ENCODE measurements at regions not wholly inside any gene's neighbourhood (a gene's known extent, or its start where the extent isn't known, plus 50 kb on each side); places are given as distances from the start of the nearest gene placed in this dataset.
A peak's percentile ranks its signal among the peaks of the same experiment; 100 is the strongest.

DNA sequence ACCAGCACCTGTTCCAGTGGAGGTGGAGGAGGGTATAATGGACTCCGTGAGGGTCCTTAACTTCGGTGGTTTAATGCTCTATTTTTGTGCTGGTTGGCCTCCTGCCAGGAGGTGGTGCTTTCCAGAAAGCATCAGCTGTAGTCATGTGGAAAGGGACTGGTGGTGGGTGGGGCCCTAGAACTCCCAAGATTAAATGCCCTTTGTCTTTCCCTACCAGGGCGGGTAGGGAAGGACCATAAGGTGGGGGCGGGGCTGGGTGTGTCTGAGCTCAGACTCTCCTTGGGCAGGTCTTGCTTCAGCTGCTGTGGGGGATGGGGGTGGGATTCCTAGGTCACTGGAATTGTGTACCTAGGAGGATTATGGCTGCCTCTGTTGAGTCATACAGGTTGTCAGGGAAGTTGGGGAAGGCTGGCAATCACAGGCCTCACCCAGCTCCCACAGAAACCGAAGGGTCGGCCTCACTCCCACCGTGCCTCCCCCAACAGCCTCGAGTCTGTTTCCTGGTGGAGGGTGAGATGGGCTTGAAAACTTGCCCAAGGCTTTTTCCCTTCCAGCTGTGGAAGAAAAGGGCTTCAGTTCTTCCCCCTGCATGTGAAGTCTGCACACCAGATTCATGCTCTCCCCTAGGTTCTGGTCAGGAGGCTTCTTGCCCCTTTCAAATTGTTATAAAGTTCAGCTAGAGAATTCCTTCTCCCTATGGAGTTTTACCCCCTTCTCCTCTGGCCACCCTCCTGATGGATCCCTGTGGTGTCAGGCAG lies 60.3 kb upstream of the CLDN10 start:
- no peak for DNase-seq (ENCODE audit: low read depth)
- H3K4me3 ChIP-seq (ENCODE audit: low read depth, low read length), result no peak overlapping the region
- TF ChIP-seq, protein P1, sequence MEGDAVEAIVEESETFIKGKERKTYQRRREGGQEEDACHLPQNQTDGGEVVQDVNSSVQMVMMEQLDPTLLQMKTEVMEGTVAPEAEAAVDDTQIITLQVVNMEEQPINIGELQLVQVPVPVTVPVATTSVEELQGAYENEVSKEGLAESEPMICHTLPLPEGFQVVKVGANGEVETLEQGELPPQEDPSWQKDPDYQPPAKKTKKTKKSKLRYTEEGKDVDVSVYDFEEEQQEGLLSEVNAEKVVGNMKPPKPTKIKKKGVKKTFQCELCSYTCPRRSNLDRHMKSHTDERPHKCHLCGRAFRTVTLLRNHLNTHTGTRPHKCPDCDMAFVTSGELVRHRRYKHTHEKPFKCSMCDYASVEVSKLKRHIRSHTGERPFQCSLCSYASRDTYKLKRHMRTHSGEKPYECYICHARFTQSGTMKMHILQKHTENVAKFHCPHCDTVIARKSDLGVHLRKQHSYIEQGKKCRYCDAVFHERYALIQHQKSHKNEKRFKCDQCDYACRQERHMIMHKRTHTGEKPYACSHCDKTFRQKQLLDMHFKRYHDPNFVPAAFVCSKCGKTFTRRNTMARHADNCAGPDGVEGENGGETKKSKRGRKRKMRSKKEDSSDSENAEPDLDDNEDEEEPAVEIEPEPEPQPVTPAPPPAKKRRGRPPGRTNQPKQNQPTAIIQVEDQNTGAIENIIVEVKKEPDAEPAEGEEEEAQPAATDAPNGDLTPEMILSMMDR (IDR thresholded peaks at IDR 0.05; ENCODE audit: control insufficient read depth, extremely low read depth, insufficient read depth), result no peak

DNA sequence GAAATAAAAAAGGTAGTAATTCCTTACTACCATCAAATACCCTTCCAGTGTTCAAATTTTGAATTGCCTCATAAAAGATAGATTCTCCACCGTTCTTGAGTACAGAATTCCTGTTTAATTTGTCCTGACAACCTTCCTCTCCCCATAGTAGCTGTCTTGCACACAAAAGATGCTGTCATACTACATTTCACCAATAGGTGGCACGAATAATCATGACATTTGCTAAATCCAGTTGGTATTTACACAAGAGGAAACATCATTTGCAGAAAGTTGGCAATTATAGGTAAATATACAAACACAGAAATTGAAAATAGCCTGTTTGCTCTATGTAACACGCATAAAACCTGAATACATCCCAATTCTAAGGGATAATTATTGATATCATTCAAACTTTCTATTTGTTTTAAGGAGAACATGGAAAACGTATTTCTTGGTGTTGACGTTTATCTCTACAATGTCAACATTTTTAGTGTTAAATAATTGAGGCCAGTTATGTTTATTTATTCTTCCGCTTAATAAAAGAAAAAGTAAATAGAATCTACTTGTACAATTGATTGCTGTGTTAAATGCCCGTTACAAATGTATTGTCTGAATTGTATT lies 58.3 kb upstream of the CLDN10 start:
- no peak overlapping the region for H3K4me3 ChIP-seq (ENCODE audit: low read depth, low read length)
- TF ChIP-seq, protein P1 (IDR thresholded peaks at IDR 0.05; ENCODE audit: control insufficient read depth, extremely low read depth, insufficient read depth), result peak; percentile 64
- peak; percentile 71 for DNase-seq (ENCODE audit: low read depth)

DNA sequence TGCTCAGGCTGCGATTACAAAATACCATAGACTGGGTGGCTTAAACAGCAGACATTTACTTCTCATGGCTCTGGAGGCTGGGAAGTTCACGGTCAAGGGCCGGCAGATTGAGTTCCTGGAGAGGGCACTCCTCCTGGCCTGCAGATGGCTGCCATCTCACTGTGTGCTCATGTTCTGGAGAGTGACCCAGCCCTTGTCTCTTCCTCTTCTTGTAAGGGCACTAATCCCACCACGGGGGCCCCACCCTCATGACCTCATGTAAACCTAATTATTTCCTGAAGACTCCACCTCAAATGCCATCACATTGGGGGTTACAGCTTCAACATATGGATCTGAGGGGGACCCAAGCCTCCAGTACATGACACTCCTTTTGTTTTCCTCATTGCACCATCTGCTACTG lies 56.0 kb upstream of the CLDN10 start:
- H3K4me3 ChIP-seq (ENCODE audit: low read depth, low read length), result no peak overlapping the region
- DNase-seq (ENCODE audit: low read depth), result no peak
- TF ChIP-seq, protein P1 (IDR thresholded peaks at IDR 0.05; ENCODE audit: control insufficient read depth, extremely low read depth, insufficient read depth), result no peak

DNA sequence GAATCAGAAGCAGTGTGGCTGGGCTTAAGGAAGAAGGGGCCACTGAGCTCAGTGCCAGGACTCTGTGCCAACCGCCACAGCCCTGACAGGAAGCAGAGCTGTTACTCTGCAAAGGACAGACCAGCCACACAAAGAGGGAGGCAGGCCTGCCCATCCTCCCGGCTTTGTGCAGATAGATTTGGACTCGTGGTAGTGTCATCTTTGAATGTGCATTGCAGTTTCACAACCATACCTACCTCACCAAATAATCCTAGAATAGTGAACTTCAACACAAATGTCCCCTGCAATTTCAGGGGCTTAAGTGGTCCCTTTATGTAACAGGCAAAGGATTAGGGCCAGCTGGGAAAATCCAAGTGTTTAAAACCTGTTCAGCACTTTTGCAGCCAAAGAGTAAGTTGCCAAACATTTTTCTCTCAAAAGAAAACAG lies 55.1 kb upstream of the CLDN10 start:
- no peak overlapping the region for H3K4me3 ChIP-seq (ENCODE audit: low read depth, low read length)
- TF ChIP-seq, protein P1 (IDR thresholded peaks at IDR 0.05; ENCODE audit: control insufficient read depth, extremely low read depth, insufficient read depth), result no peak
- DNase-seq (ENCODE audit: low read depth), result no peak

DNA sequence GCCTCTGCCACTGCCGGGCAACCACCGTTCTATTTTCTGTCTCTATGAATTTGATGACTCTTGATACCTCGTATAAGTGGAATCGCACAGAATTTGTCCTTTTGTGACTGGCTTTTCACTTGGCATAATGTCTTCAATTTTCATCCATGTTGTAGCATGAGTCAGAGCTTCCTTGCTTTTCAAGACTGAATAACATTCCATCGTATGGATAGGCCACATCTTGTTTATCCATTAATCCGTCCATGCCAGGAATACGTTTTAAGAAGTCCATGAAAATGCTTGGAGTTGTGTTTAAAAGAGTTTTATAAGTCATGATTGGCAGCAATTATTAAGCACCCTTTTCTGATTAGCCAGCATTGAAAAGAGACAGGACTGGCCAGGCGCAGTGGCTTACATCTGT lies 53.6 kb upstream of the CLDN10 start:
- no peak overlapping the region for H3K4me3 ChIP-seq (ENCODE audit: low read depth, low read length)
- no peak for DNase-seq (ENCODE audit: low read depth)

DNA sequence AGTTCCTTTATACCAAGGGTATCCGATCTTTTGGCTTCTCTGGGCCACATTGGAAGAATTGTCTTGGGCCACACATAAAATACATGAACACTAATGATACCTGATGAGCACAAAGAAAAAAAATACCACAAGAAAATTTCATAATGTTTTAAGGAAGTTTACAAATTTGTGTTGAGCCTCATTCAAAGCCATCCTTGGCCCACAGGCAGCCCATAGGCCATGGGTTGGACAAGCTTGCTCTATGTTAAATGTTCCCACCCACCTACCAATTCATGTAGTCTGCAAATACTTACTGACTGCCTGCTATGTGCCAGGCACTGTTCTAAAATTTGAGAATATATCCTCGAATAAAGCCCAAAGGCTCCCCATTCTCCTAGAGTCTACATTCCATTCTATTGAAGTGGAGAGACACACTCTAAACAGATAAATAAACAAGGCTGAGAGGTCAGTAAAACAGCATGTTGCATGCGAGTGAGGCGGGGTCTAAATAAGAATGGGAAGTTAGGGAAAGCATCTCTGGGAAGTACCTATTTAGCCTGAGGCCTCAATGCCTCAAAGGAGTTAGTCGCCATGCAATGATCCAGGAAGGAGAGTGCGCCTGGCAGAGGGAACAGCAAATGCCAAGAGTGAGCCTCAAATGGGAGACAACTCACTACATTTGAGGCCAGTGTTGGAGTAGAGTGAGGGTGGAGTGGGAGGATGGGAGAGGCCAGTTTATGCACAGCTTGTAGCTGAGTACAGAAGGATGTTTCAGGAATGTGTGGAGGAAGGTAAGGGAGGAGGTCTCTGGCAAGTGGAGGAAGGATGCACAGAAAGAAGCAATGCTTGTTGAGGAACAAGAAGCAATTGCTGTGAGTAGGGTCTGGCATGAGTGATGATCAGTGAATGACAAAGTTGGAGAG lies 52.5 kb upstream of the CLDN10 start:
- TF ChIP-seq, protein P1 (IDR thresholded peaks at IDR 0.05; ENCODE audit: control insufficient read depth, extremely low read depth, insufficient read depth), result no peak
- no peak for DNase-seq (ENCODE audit: low read depth)
- no peak overlapping the region for H3K4me3 ChIP-seq (ENCODE audit: low read depth, low read length)

More for the DNA sequence above, 53.6 kb upstream of the CLDN10 start:
- TF ChIP-seq, protein P1 (IDR thresholded peaks at IDR 0.05; ENCODE audit: control insufficient read depth, extremely low read depth, insufficient read depth), result no peak

All from LNCaP clone FGC (cell line).